Gastrocnemius medialis (tissue), 4 donors: ENCODE measurements at regions not wholly inside any gene's neighbourhood (a gene's known extent, or its start where the extent isn't known, plus 50 kb on each side); places are given as distances from the start of the nearest gene placed in this dataset.

Experiments used
- ATAC-seq, 2 donors: fragments of 150-250 bp; one replicate each; pipeline ENCODE4 v1.9.1; 2016
- DNase-seq, 2 donors: peaks; one replicate each; pipeline ENCODE4 v3.0.0-alpha.2; 2019
- H3K27ac ChIP-seq, 4 donors: fragments of 200-600 bp; sonication (generic); 1 replicate in 1 of 4; 2 replicates in 3 of 4; pipeline ENCODE4 v1.5.1; 2016 to 2018; ENCODE audit warnings: mild to moderate bottlenecking in 2 of 4, moderate library complexity in 1 of 4
- H3K27me3 ChIP-seq, 3 donors: fragments of 200-600 bp; sonication (generic) in 2 of 3; 1 replicate in 1 of 3; 2 replicates in 2 of 3; pipeline versions ENCODE4 v1.5.1 to v1.6.0; 2016 to 2019; ENCODE audit warnings: mild to moderate bottlenecking in 1 of 3, moderate library complexity in 1 of 3
- H3K36me3 ChIP-seq, 2 donors: fragments of 200-600 bp; sonication (generic) in 1 of 2; one replicate each; pipeline ENCODE4 v1.5.1; 2017 to 2018
- H3K4me1 ChIP-seq, 2 donors: fragments of 200-600 bp; sonication (generic) in 1 of 2; one replicate each; pipeline ENCODE4 v1.5.1; 2016 to 2017; ENCODE audit warnings: mild to moderate bottlenecking in 2 of 2
- H3K4me3 ChIP-seq, 4 donors: fragments of 200-600 bp; sonication (generic) in 3 of 4; 1 replicate in 1 of 4; 2 replicates in 3 of 4; pipeline ENCODE4 v1.5.1; 2016 to 2019; ENCODE audit warnings: mild to moderate bottlenecking in 2 of 4
- H3K9me3 ChIP-seq, 3 donors: fragments of 200-600 bp; sonication (generic) in 2 of 3; 1 replicate in 1 of 3; 2 replicates in 2 of 3; pipeline ENCODE4 v1.5.1; 2016 to 2019
- CTCF ChIP-seq, 5 experiments: fragments of 450-650 bp in 3 of 5; fragments of 200-600 bp in 2 of 5; sonication (generic) in 2 of 5; IDR thresholded peaks in 4 of 5; conservative IDR thresholded peaks in 1 of 5; 1 replicate in 4 of 5; 2 replicates in 1 of 5; pipeline ENCODE4 v1.5.1; 2016 to 2019; ENCODE audit warnings: antibody characterized with exemption in 5 of 5, mild to moderate bottlenecking in 3 of 5, moderate library complexity in 3 of 5
- POLR2A ChIP-seq, 2 donors: fragments of 450-650 bp; IDR thresholded peaks; one replicate each; pipeline ENCODE4 v1.6.1; 2017; ENCODE audit warnings: antibody characterized with exemption in 2 of 2, mild to moderate bottlenecking in 2 of 2, moderate library complexity in 2 of 2
- in situ Hi-C, 4 donors: fragments of 200-750 bp; cut with MboI; loops; one replicate each; pipeline versions ENCODE4 v1.15.0 to v1.8.0; 2017; ENCODE audit warnings: low sequenced_read_pairs in 4 of 4
- intact Hi-C: fragments of 100-400 bp; cut with DNase I; formaldehyde crosslinking; loops from one replicate; pipeline ENCODE4 v1.15.1; 2023; ENCODE audit warnings: low total_unique reads

DNA sequence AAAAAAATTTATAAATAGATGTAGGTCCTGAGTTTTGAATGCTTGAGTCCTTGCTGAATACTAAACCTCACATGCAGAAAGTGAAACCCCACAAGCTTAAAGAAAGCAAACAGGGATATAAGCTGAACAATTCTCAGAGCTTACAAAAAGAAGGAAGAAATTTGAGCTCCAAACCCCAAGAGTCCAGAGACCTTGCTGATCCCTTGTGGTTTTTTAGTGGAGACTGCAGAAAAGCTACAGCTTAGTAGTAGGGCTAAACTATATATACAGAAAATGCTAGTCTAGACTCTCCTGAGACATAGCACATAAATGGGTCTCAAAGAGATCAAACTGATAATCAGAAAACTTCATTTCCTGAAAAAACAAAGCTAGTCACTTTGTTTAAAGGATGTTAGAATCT, 1548.1 kb upstream of the ZEB2 start:
- no peak for ATAC-seq
- DNase-seq: no peak
- no peak overlapping the region for H3K27ac ChIP-seq
- no peaks in the 10 kb centered on the region for H3K9me3 ChIP-seq
- H3K36me3 ChIP-seq: no peaks in the 10 kb centered on the region
- H3K4me1 ChIP-seq: no peaks in the 10 kb centered on the region
- H3K27me3 ChIP-seq: no peaks in the 10 kb centered on the region
- intact Hi-C loops (no loop called here), in situ Hi-C loops (no loop called here)
- TF ChIP-seq POLR2A (IDR thresholded peaks at IDR 0.05): no peak
- no peak for TF ChIP-seq CTCF (IDR thresholded peaks at IDR 0.05 in 4 of 5, conservative IDR thresholded peaks at IDR 0.05 in 1 of 5)
- no peak overlapping the region for H3K4me3 ChIP-seq

DNA sequence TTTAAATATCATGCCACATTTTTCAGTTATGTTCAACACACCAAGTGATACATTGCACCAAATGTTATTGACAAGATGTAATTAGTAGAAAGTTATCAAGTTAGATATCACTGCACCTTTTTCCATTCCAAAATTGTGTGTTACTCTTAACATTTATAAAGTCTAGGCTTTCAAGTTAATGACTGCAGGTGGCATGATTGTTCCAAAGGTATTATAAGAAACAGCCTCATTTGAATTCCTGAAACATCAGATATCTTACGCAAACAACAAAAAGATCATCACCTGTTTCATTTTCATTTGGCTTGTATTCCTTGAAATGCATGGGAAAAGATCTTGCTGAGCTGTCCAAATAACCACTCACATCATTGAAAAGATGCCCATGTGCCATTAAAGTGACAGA, 1528.2 kb upstream of the ZEB2 start:
- in situ Hi-C loops (no loop called here), intact Hi-C loops (no loop called here)
- no peak for DNase-seq
- no peak for TF ChIP-seq POLR2A (IDR thresholded peaks at IDR 0.05)
- no peak for TF ChIP-seq CTCF (IDR thresholded peaks at IDR 0.05 in 4 of 5, conservative IDR thresholded peaks at IDR 0.05 in 1 of 5)
- no peak overlapping the region for H3K27ac ChIP-seq
- H3K4me1 ChIP-seq: no peaks in the 10 kb centered on the region
- H3K4me3 ChIP-seq: no peak overlapping the region
- H3K36me3 ChIP-seq: no peaks in the 10 kb centered on the region
- no peak for ATAC-seq
- H3K9me3 ChIP-seq: no peaks in the 10 kb centered on the region
- H3K27me3 ChIP-seq: no peaks in the 10 kb centered on the region

DNA sequence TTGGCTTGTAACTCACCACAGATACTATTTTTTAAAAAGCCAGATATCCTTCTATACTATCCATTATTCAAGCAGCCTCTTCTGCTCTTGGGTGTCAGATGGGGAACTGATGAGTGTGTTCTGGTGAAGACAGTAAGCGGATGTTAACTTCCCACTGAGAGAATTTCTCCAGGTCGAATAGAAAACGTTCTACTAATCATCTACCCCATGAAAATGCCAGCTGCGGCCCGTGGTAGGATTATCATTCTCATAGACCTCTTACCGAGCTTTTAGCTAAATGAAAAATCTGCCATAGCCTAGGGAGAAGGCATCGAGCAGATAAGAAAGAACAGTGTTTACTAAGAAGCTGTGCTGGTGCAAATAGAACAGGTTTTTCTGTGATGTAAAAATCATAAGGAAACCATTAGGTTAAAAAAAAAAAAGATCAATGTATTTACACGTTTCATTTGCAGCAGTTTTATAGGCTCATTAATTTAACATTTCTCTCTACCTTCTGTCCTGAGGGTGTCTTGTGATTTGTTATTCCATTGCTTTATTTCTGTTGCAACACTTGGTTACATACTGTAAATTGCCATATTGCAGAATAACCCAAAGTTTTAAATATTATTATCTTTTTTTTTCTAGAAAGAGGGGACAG, 1521.5 kb upstream of the ZEB2 start:
- intact Hi-C loops (no loop called here), in situ Hi-C loops (no loop called here)
- H3K27me3 ChIP-seq: no peaks in the 10 kb centered on the region
- no peak overlapping the region for H3K27ac ChIP-seq
- ATAC-seq (no peak), DNase-seq (no peak)
- H3K36me3 ChIP-seq: no peaks in the 10 kb centered on the region
- H3K4me3 ChIP-seq: no peak overlapping the region
- no peaks in the 10 kb centered on the region for H3K9me3 ChIP-seq
- no peaks in the 10 kb centered on the region for H3K4me1 ChIP-seq
- no peak for TF ChIP-seq CTCF (IDR thresholded peaks at IDR 0.05 in 4 of 5, conservative IDR thresholded peaks at IDR 0.05 in 1 of 5)
- TF ChIP-seq POLR2A (IDR thresholded peaks at IDR 0.05): no peak

GRCh38 chr2:146040051-146040450, 1520.1 kb upstream of the ZEB2 start:
- in situ Hi-C loops: no loop called here

More at GRCh38 chr2:146040051-146040450, 1520.1 kb upstream of the ZEB2 start:
- Histone ChIP-seq H3K36me3 (no peaks in the 10 kb centered on the region), H3K27ac (no peak overlapping the region), H3K4me1 (no peaks in the 10 kb centered on the region), H3K4me3 (no peak overlapping the region), H3K27me3 (no peaks in the 10 kb centered on the region), H3K9me3 (no peaks in the 10 kb centered on the region)
- DNase-seq: no peak
- ATAC-seq: no peak
- no peak for TF ChIP-seq CTCF (IDR thresholded peaks at IDR 0.05 in 4 of 5, conservative IDR thresholded peaks at IDR 0.05 in 1 of 5)
- no peak for TF ChIP-seq POLR2A (IDR thresholded peaks at IDR 0.05)
- intact Hi-C loops: no loop called here
